Daoy (cell line): ENCODE measurements at regions not wholly inside any gene's neighbourhood (a gene's known extent, or its start where the extent isn't known, plus 50 kb on each side); places are given as distances from the start of the nearest gene placed in this dataset.
"Not testable (repeated sequence)": the region's sequence is repeated elsewhere in the genome, so short reads cannot be mapped to it uniquely, and the experiment has no call there.

Experiments
- DNase-seq: peaks from one replicate; pipeline ENCODE4 v3.0.0-alpha.2; 2015; ENCODE audit warnings: low read depth

GRCh38 chr20:12201289-12201991 is 283.7 kb downstream of the BTBD3 start:
- peak; percentile 18 for DNase-seq

DNA sequence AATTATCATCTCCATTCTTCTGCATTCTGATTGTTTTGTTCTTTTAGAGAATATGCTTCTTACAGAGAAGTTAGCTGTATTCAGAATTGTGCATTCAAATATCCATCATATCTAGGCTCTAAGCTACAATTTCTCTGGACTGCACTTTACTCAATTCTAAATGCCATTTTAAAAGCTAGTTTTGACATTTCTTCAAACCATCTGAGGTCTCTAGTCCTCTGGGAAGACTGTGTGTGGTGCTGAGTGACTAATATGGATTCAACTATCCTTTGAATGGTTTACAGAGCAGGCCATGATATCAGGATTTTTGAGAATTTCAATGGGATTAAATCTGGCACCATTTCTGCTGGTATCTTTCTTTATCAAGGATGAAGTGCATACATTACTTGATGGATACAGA is 285.7 kb downstream of the BTBD3 start:
- no peak for DNase-seq

GRCh38 chr20:12203981-12204380 is 286.3 kb downstream of the BTBD3 start:
- no peak for DNase-seq

GRCh38 chr20:12207875-12208274 is 290.2 kb downstream of the BTBD3 start:
- peak; percentile 10 for DNase-seq

GRCh38 chr20:12210591-12210990 is 292.9 kb downstream of the BTBD3 start:
- no peak for DNase-seq

- DNase-seq, result no peak
Measured at GRCh38 chr20:12211361-12211760, 293.7 kb downstream of the BTBD3 start.

- no peak for DNase-seq
Measured at GRCh38 chr20:12217382-12217781, 299.7 kb downstream of the BTBD3 start.

GRCh38 chr20:12219798-12220197 is 302.1 kb downstream of the BTBD3 start:
- DNase-seq, result no peak

GRCh38 chr20:12223057-12223456 is 305.4 kb downstream of the BTBD3 start:
- DNase-seq, result no peak

GRCh38 chr20:12225898-12226297 is 308.2 kb downstream of the BTBD3 start:
- no peak for DNase-seq

DNA sequence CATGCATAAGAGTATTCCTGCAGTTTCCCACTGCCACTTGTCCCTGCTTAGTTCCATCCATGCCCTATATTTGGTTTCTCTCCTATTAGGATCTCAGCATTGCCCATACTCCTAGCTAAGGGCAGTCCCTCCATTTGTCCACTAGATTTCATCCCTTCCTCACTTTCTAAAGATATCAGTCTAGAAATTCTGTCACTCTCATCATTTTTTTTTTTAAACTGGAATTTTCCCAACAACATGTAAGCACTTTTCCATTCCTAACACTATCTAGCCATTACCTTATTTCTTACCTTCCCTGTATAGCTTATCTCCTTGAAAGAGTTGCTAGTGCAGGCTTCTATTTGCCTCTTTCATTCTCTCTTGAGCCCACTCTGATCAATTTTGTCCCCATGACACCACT is 312.2 kb downstream of the BTBD3 start:
- no peak for DNase-seq

DNA sequence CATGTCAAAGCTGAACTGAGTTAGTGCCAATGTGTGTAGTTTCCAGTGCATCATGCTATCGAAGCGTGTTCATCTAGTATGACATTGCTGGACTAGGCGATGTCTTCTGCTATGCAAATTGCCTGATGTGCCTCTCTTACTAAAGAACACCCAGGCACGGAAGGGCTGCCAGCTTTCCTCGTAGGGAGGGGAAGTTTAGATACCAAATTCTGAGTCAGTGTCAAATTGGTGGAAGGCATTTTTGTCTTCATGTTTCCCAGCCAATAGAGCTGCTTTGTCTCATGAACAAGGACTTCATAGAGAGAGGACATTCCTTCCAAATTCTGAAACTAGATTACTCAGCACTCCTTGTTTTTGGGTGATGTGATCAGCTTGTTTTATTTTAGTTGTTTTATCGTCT is 320.1 kb downstream of the BTBD3 start:
- DNase-seq, result peak; percentile 1

- DNase-seq, result no peak
Measured at GRCh38 chr20:12241065-12241464, 323.4 kb downstream of the BTBD3 start.

DNA sequence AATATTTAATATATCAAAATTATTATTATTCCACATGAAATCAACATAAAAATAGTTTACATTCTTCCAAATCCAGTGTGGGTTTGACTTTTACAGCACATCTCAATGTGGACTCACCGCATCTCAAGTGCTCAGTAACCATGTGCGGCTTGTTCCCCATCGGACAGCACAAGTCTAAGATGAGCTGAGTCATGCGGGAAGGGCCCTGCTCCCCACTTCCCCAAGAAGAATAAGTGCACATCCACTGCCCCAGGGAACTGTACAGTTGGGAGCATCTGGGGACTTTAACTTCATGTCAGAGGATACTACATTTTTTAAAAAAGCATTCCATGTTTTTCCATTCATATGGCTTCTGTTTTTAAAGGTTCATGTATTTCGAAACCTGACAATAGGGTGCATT is 325.6 kb downstream of the BTBD3 start:
- DNase-seq, result peak; percentile 4

DNA sequence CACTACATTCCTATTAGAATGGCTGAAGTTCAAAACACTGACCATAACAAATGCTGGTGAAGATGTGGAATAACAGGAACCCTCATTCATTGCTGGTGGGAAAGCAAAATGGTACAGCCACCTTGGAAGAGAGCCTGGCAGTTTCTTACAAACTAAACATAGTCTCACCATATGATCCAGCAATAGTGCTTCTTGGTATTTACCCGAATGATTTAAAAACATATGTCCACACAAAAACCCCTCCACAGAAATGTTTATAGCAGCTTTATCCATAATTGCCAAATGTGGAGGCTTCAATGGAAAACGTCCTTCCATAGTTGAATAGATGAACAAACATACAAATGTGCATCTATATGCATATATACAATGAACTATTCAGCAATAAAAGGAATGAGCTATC is 330.8 kb downstream of the BTBD3 start:
- no peak for DNase-seq

DNA sequence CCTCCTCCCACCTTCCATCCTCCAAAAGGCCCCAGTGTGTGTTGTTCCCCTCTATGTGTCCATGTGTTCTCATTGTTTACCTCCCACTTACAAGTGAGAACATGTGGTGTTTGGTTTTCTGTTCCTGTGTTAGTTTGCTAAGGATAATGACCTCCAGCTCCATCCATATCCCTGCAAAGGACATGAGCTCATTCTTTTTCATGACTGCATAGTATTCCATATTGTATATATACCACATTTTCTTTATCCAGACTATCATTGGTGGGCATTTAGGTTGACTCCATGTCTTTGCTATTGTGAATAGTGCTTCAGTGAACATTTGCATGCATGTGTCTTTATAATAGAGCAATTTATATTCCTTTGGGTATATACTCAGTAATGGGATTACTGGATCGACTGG is 333.0 kb downstream of the BTBD3 start:
- not testable (repeated sequence) for DNase-seq

DNA sequence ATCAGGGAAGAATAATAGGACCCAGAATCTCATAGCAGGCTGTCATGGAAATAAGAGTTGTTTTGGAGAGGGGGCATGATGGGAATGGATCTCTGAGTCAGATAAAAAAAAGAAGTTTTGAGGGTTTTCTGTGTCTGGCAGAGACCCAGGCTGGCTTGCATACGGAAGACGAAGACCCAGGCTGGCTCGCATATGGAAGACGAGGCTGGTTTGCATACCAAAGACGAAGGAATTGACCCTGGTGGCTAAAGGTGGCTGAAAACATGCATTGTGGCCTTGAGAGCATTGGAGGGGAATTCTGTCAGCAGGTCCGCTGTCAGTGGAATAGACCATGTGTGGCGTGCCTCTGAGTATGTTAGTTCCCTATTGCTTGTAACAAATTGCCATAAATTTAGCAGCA is 335.1 kb downstream of the BTBD3 start:
- no peak for DNase-seq

- no peak for DNase-seq
Measured at GRCh38 chr20:12255461-12255970, 337.8 kb downstream of the BTBD3 start.

- no peak for DNase-seq
Measured at GRCh38 chr20:12256806-12257205, 339.1 kb downstream of the BTBD3 start.

DNA sequence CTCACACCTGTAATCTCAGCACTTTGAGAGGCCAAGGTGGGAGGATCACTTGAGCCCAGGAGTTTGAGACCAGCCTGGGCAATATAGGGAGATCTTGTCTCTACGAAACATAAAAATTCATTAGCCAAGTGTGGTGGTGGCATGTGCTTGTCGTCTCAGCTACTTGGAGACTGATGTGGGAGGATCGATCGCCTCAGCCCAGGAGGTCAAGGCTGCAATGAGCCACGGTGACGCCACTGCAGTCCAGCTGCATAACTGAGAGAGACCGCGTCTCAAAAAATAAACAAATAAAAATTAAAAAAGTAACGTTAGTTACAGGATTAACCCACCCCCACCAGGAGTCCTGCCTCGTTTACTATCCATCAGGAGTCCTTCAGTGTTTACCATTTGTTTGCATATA is 345.1 kb downstream of the BTBD3 start:
- no peak for DNase-seq

GRCh38 chr20:12264711-12265110 is 347.0 kb downstream of the BTBD3 start:
- no peak for DNase-seq

- no peak for DNase-seq
Measured at GRCh38 chr20:12265662-12266061, 348.0 kb downstream of the BTBD3 start.

DNA sequence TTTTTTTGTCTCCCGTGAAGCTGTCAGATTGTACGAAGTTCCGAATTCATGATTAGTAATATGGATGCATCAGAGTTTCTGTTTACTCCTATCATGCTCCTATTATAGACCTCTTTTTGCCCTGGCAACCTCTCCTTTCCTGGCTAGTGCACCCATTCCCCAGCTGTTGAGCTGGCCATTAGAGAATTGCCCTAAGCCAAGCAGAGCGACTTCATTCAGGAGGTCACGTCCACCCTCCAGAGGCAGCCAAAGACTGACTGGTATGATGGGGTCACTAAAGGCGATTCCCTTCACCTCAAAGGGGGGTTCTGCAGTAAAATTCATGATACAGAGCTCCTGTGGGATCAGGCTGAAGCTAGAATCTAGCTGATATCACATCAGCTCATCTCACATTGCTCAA is 351.9 kb downstream of the BTBD3 start:
- DNase-seq, result no peak

- DNase-seq, result no peak
Measured at GRCh38 chr20:12270863-12271262, 353.2 kb downstream of the BTBD3 start.
